A549 (cell line): ENCODE measurements at regions not wholly inside any gene's neighbourhood (a gene's known extent, or its start where the extent isn't known, plus 50 kb on each side); places are given as distances from the start of the nearest gene placed in this dataset.

Experiments
- EP300 ChIP-seq, 2 experiments: fragments of >200 bp; sonication (Bioruptor Twin); formaldehyde crosslinking; IDR thresholded peaks; 2 replicates in 1 of 2; 3 replicates in 1 of 2; pipeline ENCODE4 v1.6.1; 2016 to 2017
- RFX5 ChIP-seq: fragments of 450-650 bp; IDR thresholded peaks from 2 replicates; pipeline ENCODE4 v1.7.1; 2014; ENCODE audit warnings: antibody characterized with exemption, mild to moderate bottlenecking, moderate library complexity
- USF2 ChIP-seq: fragments of 450-650 bp; IDR thresholded peaks from 2 replicates; pipeline ENCODE4 v1.6.1; 2014; ENCODE audit warnings: antibody characterized with exemption
- TF ChIP-seq, protein P1 (sequence below): fragments of >200 bp; sonication (Bioruptor Twin); formaldehyde crosslinking; IDR thresholded peaks from 3 replicates; pipeline ENCODE4 v1.6.1; 2016

GRCh38 chr3:43865351-43865750, 174.6 kb downstream of the ABHD5 start:
- no peak for TF ChIP-seq EP300 (IDR thresholded peaks at IDR 0.05)
- TF ChIP-seq USF2, result no peak
- TF ChIP-seq RFX5, result no peak
- TF ChIP-seq, protein P1, sequence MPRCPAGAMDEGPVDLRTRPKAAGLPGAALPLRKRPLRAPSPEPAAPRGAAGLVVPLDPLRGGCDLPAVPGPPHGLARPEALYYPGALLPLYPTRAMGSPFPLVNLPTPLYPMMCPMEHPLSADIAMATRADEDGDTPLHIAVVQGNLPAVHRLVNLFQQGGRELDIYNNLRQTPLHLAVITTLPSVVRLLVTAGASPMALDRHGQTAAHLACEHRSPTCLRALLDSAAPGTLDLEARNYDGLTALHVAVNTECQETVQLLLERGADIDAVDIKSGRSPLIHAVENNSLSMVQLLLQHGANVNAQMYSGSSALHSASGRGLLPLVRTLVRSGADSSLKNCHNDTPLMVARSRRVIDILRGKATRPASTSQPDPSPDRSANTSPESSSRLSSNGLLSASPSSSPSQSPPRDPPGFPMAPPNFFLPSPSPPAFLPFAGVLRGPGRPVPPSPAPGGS, result no peak
